ENCODE measurements at regions not wholly inside any gene's neighbourhood (a gene's known extent, or its start where the extent isn't known, plus 50 kb on each side); places are given as distances from the start of the nearest gene placed in this dataset.

GRCh38 chr16:20175358-20175757 lies 101.7 kb upstream of the GPR139 start:
- TF ChIP-seq POLR2A (IDR thresholded peaks at IDR 0.05) (no peak), CTCF (IDR thresholded peaks at IDR 0.05 in 4 of 5, conservative IDR thresholded peaks at IDR 0.05 in 1 of 5) (no peak)
